ENCODE measurements at regions not wholly inside any gene's neighbourhood (a gene's known extent, or its start where the extent isn't known, plus 50 kb on each side); places are given as distances from the start of the nearest gene placed in this dataset.

DNA sequence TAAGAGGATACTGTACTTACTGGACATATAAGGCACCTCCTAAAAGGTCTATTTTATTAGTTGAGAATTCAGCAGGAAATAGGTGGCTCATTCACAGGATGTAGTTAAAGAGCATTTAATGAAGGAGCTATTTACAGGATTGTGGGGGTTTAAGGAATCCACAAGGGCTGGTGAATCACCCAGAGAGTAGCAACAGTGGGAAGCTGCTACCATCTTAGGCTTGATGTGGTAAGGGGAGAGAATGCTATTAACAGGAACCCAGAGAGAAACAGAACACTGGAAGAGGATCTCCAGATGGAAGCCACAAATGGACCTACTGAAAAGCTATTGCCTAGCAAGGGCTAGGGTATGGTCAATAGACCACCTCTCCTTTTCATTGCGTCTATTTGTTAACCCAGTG lies 52.0 kb upstream of the COL11A1 start:
- Histone ChIP-seq H3K27me3 (no peaks in the 10 kb centered on the region), H3K36me3 (no peaks in the 10 kb centered on the region), H3K4me3 (no peak overlapping the region), H3K4me1 (no peaks in the 10 kb centered on the region), H3K9me3 (no peaks in the 10 kb centered on the region), H3K27ac (no peak overlapping the region)
- DNase-seq (no peak), ATAC-seq (ENCODE audit: low FRiP score in 2 of 2) (no peak)
- WGBS, 2 donors = 94 to 100% methylated on average over 1 of the region's 1 CpG
- TF ChIP-seq, protein P1, sequence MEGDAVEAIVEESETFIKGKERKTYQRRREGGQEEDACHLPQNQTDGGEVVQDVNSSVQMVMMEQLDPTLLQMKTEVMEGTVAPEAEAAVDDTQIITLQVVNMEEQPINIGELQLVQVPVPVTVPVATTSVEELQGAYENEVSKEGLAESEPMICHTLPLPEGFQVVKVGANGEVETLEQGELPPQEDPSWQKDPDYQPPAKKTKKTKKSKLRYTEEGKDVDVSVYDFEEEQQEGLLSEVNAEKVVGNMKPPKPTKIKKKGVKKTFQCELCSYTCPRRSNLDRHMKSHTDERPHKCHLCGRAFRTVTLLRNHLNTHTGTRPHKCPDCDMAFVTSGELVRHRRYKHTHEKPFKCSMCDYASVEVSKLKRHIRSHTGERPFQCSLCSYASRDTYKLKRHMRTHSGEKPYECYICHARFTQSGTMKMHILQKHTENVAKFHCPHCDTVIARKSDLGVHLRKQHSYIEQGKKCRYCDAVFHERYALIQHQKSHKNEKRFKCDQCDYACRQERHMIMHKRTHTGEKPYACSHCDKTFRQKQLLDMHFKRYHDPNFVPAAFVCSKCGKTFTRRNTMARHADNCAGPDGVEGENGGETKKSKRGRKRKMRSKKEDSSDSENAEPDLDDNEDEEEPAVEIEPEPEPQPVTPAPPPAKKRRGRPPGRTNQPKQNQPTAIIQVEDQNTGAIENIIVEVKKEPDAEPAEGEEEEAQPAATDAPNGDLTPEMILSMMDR (IDR thresholded peaks at IDR 0.05) = no peak
- TF ChIP-seq POLR2A (IDR thresholded peaks at IDR 0.05) (no peak), POLR2AphosphoS5 (IDR thresholded peaks at IDR 0.05) (no peak), EP300 (IDR thresholded peaks at IDR 0.05) (no peak)

Data from upper lobe of left lung (tissue), 6 donors.